ENCODE measurements at regions not wholly inside any gene's neighbourhood (a gene's known extent, or its start where the extent isn't known, plus 50 kb on each side); places are given as distances from the start of the nearest gene placed in this dataset.

- TF ChIP-seq REST (IDR thresholded peaks at IDR 0.05; ENCODE audit: insufficient read depth in 1 of 2, low read depth in 2 of 2, low read length in 2 of 2) (no peak), POLR2AphosphoS5 (IDR thresholded peaks at IDR 0.05; ENCODE audit: low read depth, low read length) (no peak), SIN3A (IDR thresholded peaks at IDR 0.05; ENCODE audit: borderline replicate concordance, insufficient read depth, low read length) (no peak), TAF1 (IDR thresholded peaks at IDR 0.05; ENCODE audit: borderline replicate concordance, insufficient read depth, low read length) (no peak)
Measured at GRCh38 chr1:209439828-209440227, 143.7 kb upstream of the CAMK1G start.

GRCh38 chr1:209443361-209443931 is 140.1 kb upstream of the CAMK1G start:
- TF ChIP-seq POLR2AphosphoS5 (IDR thresholded peaks at IDR 0.05; ENCODE audit: low read depth, low read length) (no peak), SIN3A (IDR thresholded peaks at IDR 0.05; ENCODE audit: borderline replicate concordance, insufficient read depth, low read length) (no peak), REST (IDR thresholded peaks at IDR 0.05; ENCODE audit: insufficient read depth in 1 of 2, low read depth in 2 of 2, low read length in 2 of 2) (no peak), TAF1 (IDR thresholded peaks at IDR 0.05; ENCODE audit: borderline replicate concordance, insufficient read depth, low read length) (no peak), FOXP2 (optimal IDR thresholded peaks at IDR 0.05; ENCODE audit: borderline replicate concordance, extremely low read depth, extremely low read length, insufficient read depth) (no peak)

GRCh38 chr1:209443975-209444651 is 139.4 kb upstream of the CAMK1G start:
- no peak for TF ChIP-seq POLR2AphosphoS5 (IDR thresholded peaks at IDR 0.05; ENCODE audit: low read depth, low read length)
- TF ChIP-seq REST (IDR thresholded peaks at IDR 0.05; ENCODE audit: insufficient read depth in 1 of 2, low read depth in 2 of 2, low read length in 2 of 2), result no peak
- no peak for TF ChIP-seq TAF1 (IDR thresholded peaks at IDR 0.05; ENCODE audit: borderline replicate concordance, insufficient read depth, low read length)
- TF ChIP-seq SIN3A (IDR thresholded peaks at IDR 0.05; ENCODE audit: borderline replicate concordance, insufficient read depth, low read length), result no peak
- TF ChIP-seq FOXP2 (optimal IDR thresholded peaks at IDR 0.05; ENCODE audit: borderline replicate concordance, extremely low read depth, extremely low read length, insufficient read depth), result no peak

GRCh38 chr1:209444961-209445360 is 138.6 kb upstream of the CAMK1G start:
- no peak for TF ChIP-seq TAF1 (IDR thresholded peaks at IDR 0.05; ENCODE audit: borderline replicate concordance, insufficient read depth, low read length)
- no peak for TF ChIP-seq SIN3A (IDR thresholded peaks at IDR 0.05; ENCODE audit: borderline replicate concordance, insufficient read depth, low read length)
- TF ChIP-seq POLR2AphosphoS5 (IDR thresholded peaks at IDR 0.05; ENCODE audit: low read depth, low read length), result no peak
- TF ChIP-seq FOXP2 (optimal IDR thresholded peaks at IDR 0.05; ENCODE audit: borderline replicate concordance, extremely low read depth, extremely low read length, insufficient read depth), result no peak
- TF ChIP-seq REST (IDR thresholded peaks at IDR 0.05; ENCODE audit: insufficient read depth in 1 of 2, low read depth in 2 of 2, low read length in 2 of 2), result no peak

Measured in PFSK-1 (cell line).